ENCODE measurements at regions not wholly inside any gene's neighbourhood (a gene's known extent, or its start where the extent isn't known, plus 50 kb on each side); places are given as distances from the start of the nearest gene placed in this dataset.

DNA sequence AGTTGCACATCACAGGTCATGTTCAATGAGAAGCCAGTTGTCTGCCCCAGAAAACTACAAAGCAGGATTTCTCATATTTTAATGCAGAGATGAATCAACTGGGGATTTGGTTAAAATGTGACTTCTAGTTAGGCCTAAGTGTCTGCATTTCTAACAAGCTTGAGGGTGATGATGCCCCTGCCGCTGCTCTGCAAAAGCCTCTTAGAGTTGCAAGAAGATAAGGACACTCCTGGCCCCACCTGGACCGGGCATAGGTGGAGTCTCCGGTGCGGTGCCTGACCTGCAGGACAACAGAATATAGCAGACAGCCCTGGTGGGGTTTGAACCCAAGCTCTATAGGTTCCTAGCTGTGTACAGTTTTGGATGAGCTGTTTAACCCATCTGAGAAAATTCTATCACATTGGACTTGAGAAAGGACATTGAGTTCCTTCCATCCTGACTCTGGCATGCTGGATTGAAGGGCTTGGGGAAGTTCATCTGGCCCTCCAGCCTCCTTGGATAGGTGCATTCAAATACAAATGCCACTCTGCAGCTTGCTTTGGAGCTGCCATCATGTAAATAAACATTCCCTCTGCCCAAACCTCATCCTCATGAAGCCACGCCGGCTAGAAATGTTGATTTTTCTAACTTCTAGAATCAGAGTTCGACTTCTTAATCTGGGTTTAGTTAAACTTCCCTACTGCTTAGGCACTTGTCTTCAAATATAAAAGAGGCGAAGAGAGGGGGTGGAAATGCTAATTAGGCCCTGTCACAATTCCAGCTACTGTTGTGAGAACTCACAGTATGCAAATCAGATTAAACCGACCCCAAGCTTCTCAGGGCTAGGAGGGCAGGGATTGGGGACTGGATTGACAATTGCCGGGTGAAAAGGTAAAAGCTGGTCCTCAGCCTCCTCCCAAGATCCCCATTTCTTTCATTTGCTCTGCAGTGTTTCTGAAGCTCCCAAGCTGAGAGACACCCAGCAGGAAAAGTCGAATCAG lies 1225.6 kb downstream of the VRK1 start:
- no peak overlapping the region for H3K9ac ChIP-seq (ENCODE audit: insufficient read depth, low read depth, low read length)
- 3% methylated on average over 9 of the region's 11 CpGs for WGBS (ENCODE audit: low lambda C conversion rate)
- no peaks in the 10 kb centered on the region for H3K27me3 ChIP-seq (ENCODE audit: control insufficient read depth in 1 of 2, insufficient read depth in 2 of 2, low read length in 2 of 2)
- no peaks in the 10 kb centered on the region for H3K4me1 ChIP-seq (ENCODE audit: insufficient read depth, low read length)
- H3K4me3 ChIP-seq (replicated peaks in 1 of 3; ENCODE audit: insufficient read depth in 1 of 3, low read depth in 2 of 3, low read length in 3 of 3) = no peak overlapping the region
- intact Hi-C loops (cut with micrococcal nuclease; ENCODE audit: unreplicated experiment) = no loop called here
- ChIA-PET CTCF (ENCODE audit: low intra/inter-chr PET ratio, low total read pairs) (no interaction called here), POLR2A (no interaction called here)
- H3K79me2 ChIP-seq (ENCODE audit: insufficient read depth, low read length) = no peaks in the 10 kb centered on the region
- FAIRE-seq = no peak
- BruUV-seq (replicated peaks) = no TSS peak
- in situ Hi-C loops (cut with HindIII; ENCODE audit: extremely low pct_ligation_motif_present, low pct_unique_long_range_greater_than_20kb) = no loop called here
- no peak for DNase-seq (ENCODE audit: low spot score)
- H3K9me3 ChIP-seq (ENCODE audit: low read length) = peaks cover 65% of the 10 kb centered on the region
- ATAC-seq = no peak
- H3K27ac ChIP-seq (ENCODE audit: extremely low read length, insufficient read depth, low read length) = no peak overlapping the region
- no peak overlapping the region for H2AFZ ChIP-seq (ENCODE audit: low read length)
- no peaks in the 10 kb centered on the region for H4K20me1 ChIP-seq (ENCODE audit: insufficient read depth, low read length)
- H3K36me3 ChIP-seq (replicated peaks in 1 of 2; ENCODE audit: control insufficient read depth in 1 of 2, insufficient read depth in 2 of 2, low read length in 2 of 2) = no peaks in the 10 kb centered on the region
- H3K4me2 ChIP-seq (ENCODE audit: low read depth, low read length) = no peak overlapping the region
- TF ChIP-seq ZNF331 (CRISPR knock-in tag; IDR thresholded peaks at IDR 0.05) (no peak), ZFP37 (CRISPR knock-in tag; IDR thresholded peaks at IDR 0.05; ENCODE audit: borderline replicate concordance) (no peak), KDM4B (CRISPR knock-in tag; IDR thresholded peaks at IDR 0.05) (no peak), ZNF550 (CRISPR knock-in tag; IDR thresholded peaks at IDR 0.05; ENCODE audit: borderline replicate concordance) (no peak), MIER3 (CRISPR knock-in tag; IDR thresholded peaks at IDR 0.05; ENCODE audit: borderline replicate concordance) (no peak), THRA (CRISPR knock-in tag; IDR thresholded peaks at IDR 0.05; ENCODE audit: borderline replicate concordance) (no peak), NR0B2 (CRISPR knock-in tag; IDR thresholded peaks at IDR 0.05) (no peak), TRAFD1 (CRISPR knock-in tag; IDR thresholded peaks at IDR 0.05; ENCODE audit: borderline replicate concordance) (no peak), ZIK1 (CRISPR knock-in tag; IDR thresholded peaks at IDR 0.05; ENCODE audit: borderline replicate concordance, low read depth) (no peak), SIN3B (IDR thresholded peaks at IDR 0.05; ENCODE audit: low read length) (no peak), XRCC5 (optimal IDR thresholded peaks at IDR 0.05; ENCODE audit: low read length) (no peak), ZNF260 (CRISPR knock-in tag; IDR thresholded peaks at IDR 0.05; ENCODE audit: borderline replicate concordance, low read depth) (no peak), ZNF512B (CRISPR knock-in tag; IDR thresholded peaks at IDR 0.05; ENCODE audit: borderline replicate concordance) (no peak), ZC3H13 (CRISPR knock-in tag; IDR thresholded peaks at IDR 0.05) (no peak)
- TF ChIP-seq, protein P1, sequence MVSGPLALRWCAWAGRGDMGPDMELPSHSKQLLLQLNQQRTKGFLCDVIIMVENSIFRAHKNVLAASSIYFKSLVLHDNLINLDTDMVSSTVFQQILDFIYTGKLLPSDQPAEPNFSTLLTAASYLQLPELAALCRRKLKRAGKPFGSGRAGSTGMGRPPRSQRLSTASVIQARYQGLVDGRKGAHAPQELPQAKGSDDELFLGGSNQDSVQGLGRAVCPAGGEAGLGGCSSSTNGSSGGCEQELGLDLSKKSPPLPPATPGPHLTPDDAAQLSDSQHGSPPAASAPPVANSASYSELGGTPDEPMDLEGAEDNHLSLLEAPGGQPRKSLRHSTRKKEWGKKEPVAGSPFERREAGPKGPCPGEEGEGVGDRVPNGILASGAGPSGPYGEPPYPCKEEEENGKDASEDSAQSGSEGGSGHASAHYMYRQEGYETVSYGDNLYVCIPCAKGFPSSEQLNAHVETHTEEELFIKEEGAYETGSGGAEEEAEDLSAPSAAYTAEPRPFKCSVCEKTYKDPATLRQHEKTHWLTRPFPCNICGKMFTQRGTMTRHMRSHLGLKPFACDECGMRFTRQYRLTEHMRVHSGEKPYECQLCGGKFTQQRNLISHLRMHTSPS (CRISPR knock-in tag; IDR thresholded peaks at IDR 0.05; ENCODE audit: low read depth) = no peak

Data from HepG2 (cell line).